A549 (cell line): ENCODE measurements at regions not wholly inside any gene's neighbourhood (a gene's known extent, or its start where the extent isn't known, plus 50 kb on each side); places are given as distances from the start of the nearest gene placed in this dataset.
"Not testable (repeated sequence)": the region's sequence is repeated elsewhere in the genome, so short reads cannot be mapped to it uniquely, and the experiment has no call there.

ENCODE experiments used
- ATAC-seq, 2 experiments: fragments of 200-7000 bp in 1 of 2; fragments of >200 bp in 1 of 2; cut with Nextera tagmentation in 1 of 2; cut with Tn5 transposase in 1 of 2; 3 replicates each; pipeline versions ENCODE4 v1.8.0 to v1.9.1; 2018 to 2020; ENCODE audit warnings: mild to moderate bottlenecking in 1 of 2, moderate library complexity in 1 of 2
- CTCF ChIA-PET: fragments of 300-600 bp; sonication (Branson Sonifier 250); formaldehyde crosslinking; extraction: SDS; loops from one replicate; lab custom pipeline; 2021; ENCODE audit warnings: antibody characterized with exemption, inconsistent platforms; lab: Yijun Ruan, JAX
- POLR2A ChIA-PET: fragments of 350-600 bp; formaldehyde crosslinking; extraction: SDS; loops from one replicate; lab custom pipeline; 2021; ENCODE audit warnings: antibody characterized with exemption, inconsistent platforms; lab: Yijun Ruan, JAX
- DNase-seq, 2 experiments: peaks; one replicate each; pipeline versions ENCODE4 v3.0.0 to v3.0.0-alpha.2; 2011 to 2016; ENCODE audit warnings: low read depth in 1 of 2, low spot score in 1 of 2
- FAIRE-seq: peaks from 2 replicates; lab custom pipeline; 2011; peaks lifted over from hg19 to GRCh38; lab: Jason Lieb, UNC
- H3K27ac ChIP-seq, 2 experiments: fragments of >200 bp; sonication (Bioruptor Twin); formaldehyde crosslinking; 3 replicates each; pipeline ENCODE4 v1.5.1; 2016 to 2017
- H3K4me1 ChIP-seq: fragments of >200 bp; sonication (Bioruptor Twin); formaldehyde crosslinking; 3 replicates; pipeline ENCODE4 v1.6.1; 2016
- H3K4me2 ChIP-seq: fragments of >200 bp; sonication (Bioruptor Twin); formaldehyde crosslinking; 3 replicates; pipeline ENCODE4 v1.6.1; 2016
- H3K4me3 ChIP-seq: fragments of >200 bp; sonication (Bioruptor Twin); formaldehyde crosslinking; 3 replicates; pipeline ENCODE4 v1.5.1; 2016
- H3K9me3 ChIP-seq: fragments of >200 bp; sonication (Bioruptor Twin); formaldehyde crosslinking; 3 replicates; pipeline ENCODE4 v1.6.1; 2016
- ATOH8 ChIP-seq: fragments of 250-450 bp; sonication (Bioruptor Pico); IDR thresholded peaks from 2 replicates; pipeline ENCODE4 v1.5.0; 2020; ENCODE audit warnings: low read depth, mild to moderate bottlenecking, moderate library complexity
- CTCF ChIP-seq: fragments of >200 bp; sonication (Bioruptor Twin); formaldehyde crosslinking; IDR thresholded peaks from 3 replicates; pipeline ENCODE4 v1.5.1; 2016
- EHMT2 ChIP-seq: fragments of 200-600 bp; sonication (generic); IDR thresholded peaks from 2 replicates; pipeline ENCODE4 v1.6.1; 2016; ENCODE audit warnings: antibody characterized with exemption, low read depth, mild to moderate bottlenecking, moderate library complexity
- EP300 ChIP-seq, 2 experiments: fragments of >200 bp; sonication (Bioruptor Twin); formaldehyde crosslinking; IDR thresholded peaks; 2 replicates in 1 of 2; 3 replicates in 1 of 2; pipeline ENCODE4 v1.6.1; 2016 to 2017
- ESRRA ChIP-seq: fragments of 150-350 bp; IDR thresholded peaks from 2 replicates; pipeline ENCODE4 v1.6.1; 2014; ENCODE audit warnings: mild to moderate bottlenecking, low read length, borderline replicate concordance
- HEYL ChIP-seq: fragments of 250-450 bp; sonication (Bioruptor Pico); IDR thresholded peaks from 2 replicates; pipeline ENCODE4 v1.8.0; 2021; ENCODE audit warnings: mild to moderate bottlenecking, moderate library complexity
- HOXA7 ChIP-seq: fragments of 250-450 bp; sonication (Bioruptor Pico); IDR thresholded peaks from 2 replicates; pipeline ENCODE4 v1.5.0; 2020; ENCODE audit warnings: mild to moderate bottlenecking, moderate library complexity
- HOXB13 ChIP-seq: fragments of 250-450 bp; sonication (Bioruptor Pico); IDR thresholded peaks from 2 replicates; pipeline ENCODE4 v1.5.0; 2020; ENCODE audit warnings: low read depth, mild to moderate bottlenecking, moderate library complexity
- KDM1A ChIP-seq: fragments of 200-600 bp; sonication (generic); IDR thresholded peaks from 2 replicates; pipeline ENCODE4 v1.6.1; 2016; ENCODE audit warnings: low read depth, mild to moderate bottlenecking
- NR3C1 ChIP-seq: fragments of >200 bp; sonication (Bioruptor Twin); formaldehyde crosslinking; IDR thresholded peaks from 3 replicates; pipeline ENCODE4 v1.6.1; 2017
- RFX5 ChIP-seq: fragments of 450-650 bp; IDR thresholded peaks from 2 replicates; pipeline ENCODE4 v1.7.1; 2014; ENCODE audit warnings: antibody characterized with exemption, mild to moderate bottlenecking, moderate library complexity
- SREBF2 ChIP-seq: fragments of 450-650 bp; IDR thresholded peaks from 2 replicates; pipeline ENCODE4 v1.6.1; 2014; ENCODE audit warnings: mild to moderate bottlenecking, moderate library complexity
- TFCP2L1 ChIP-seq: fragments of 250-450 bp; sonication (Bioruptor Pico); IDR thresholded peaks from 2 replicates; pipeline ENCODE4 v1.5.0; 2021; ENCODE audit warnings: mild to moderate bottlenecking
- WGBS: methylation state at CpG from one replicate; pipeline ENCODE4 v1.1.6; 2017; ENCODE audit errors: missing lambda C conversion rate; 5-methylcytosine and 5-hydroxymethylcytosine counted together
- TF ChIP-seq, protein P1 (sequence below): IDR thresholded peaks from 2 replicates; pipeline ENCODE4 v1.6.1; 2012; ENCODE audit warnings: low read depth, borderline replicate concordance

DNA sequence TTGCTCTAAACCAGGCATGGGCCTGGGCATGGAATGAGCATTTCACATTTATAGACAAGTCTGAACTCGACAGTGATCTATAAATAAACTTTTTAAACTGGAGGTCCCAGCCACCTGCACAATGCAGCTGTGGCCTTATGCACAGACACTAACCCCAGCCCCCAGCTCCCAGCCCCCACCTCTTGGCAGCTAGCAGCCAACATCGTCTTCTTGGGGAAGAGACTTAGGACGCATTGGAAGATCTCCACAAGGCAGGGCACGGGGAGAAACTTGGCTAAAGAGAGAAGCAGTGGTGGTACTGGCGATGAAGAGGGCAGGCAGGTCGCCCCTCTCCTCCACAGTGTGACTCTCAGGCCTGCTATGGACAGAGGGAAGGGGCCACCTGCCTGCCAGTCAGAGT, 213.2 kb downstream of the ANAPC1 start:
- CTCF ChIA-PET = interaction anchor here (0.7 to 1.8 kb wide), 3 partner anchors 11 to 31 kb away, joined by 3 to 6 read pairs (median 6); no protein-coding TSS in a partner anchor
- no peak for FAIRE-seq

GRCh38 chr2:111671426-111672150, 212.4 kb downstream of the ANAPC1 start:
- FAIRE-seq (no peak), ATAC-seq (no peak; a peak in 1 of 6 replicates), DNase-seq (peak in 1 of 2 experiments; percentile 19)
- ChIA-PET CTCF (interaction anchor here (1.1 to 1.8 kb wide), 2 partner anchors 12 to 30 kb away, joined by 3 to 6 read pairs; no protein-coding TSS in a partner anchor), POLR2A (no interaction called here)
- 83% methylated on average over 14 of the region's 15 CpGs for WGBS
- H3K9me3 ChIP-seq = no peaks in the 10 kb centered on the region
- no peak overlapping the region for H3K4me3 ChIP-seq
- peaks cover 5% of the 10 kb centered on the region; the same call in 1 of the 3 replicates for H3K4me1 ChIP-seq
- H3K4me2 ChIP-seq = no peak overlapping the region
- TF ChIP-seq ATOH8 (no peak), RFX5 (no peak), SREBF2 (no peak), ESRRA (no peak), CTCF (no peak), HOXA7 (CRISPR knock-in tag) (no peak), KDM1A (no peak), HEYL (CRISPR knock-in tag) (no peak)
- TF ChIP-seq, protein P1, sequence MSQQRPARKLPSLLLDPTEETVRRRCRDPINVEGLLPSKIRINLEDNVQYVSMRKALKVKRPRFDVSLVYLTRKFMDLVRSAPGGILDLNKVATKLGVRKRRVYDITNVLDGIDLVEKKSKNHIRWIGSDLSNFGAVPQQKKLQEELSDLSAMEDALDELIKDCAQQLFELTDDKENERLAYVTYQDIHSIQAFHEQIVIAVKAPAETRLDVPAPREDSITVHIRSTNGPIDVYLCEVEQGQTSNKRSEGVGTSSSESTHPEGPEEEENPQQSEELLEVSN = no peak
- H3K27ac ChIP-seq = peak overlapping the region in 1 of 2 experiments; percentile 33; a peak in 1 of 6 replicates

More for the DNA sequence above, 213.2 kb downstream of the ANAPC1 start:
- Histone ChIP-seq H3K4me1 (peaks cover 5% of the 10 kb centered on the region; the same call in 1 of the 3 replicates), H3K27ac (peak overlapping the region in 1 of 2 experiments; percentile 49; a peak in 1 of 6 replicates), H3K4me2 (no peak overlapping the region), H3K4me3 (no peak overlapping the region), H3K9me3 (no peaks in the 10 kb centered on the region)
- POLR2A ChIA-PET = no interaction called here
- TF ChIP-seq ATOH8 = no peak
- TF ChIP-seq HOXB13 (CRISPR knock-in tag) = no peak
- TF ChIP-seq HEYL (CRISPR knock-in tag) = no peak
- TF ChIP-seq EHMT2 = no peak
- TF ChIP-seq EP300 (IDR thresholded peaks at IDR 0.05) = no peak
- no peak for TF ChIP-seq SREBF2
- no peak for TF ChIP-seq TFCP2L1 (CRISPR knock-in tag)
- TF ChIP-seq NR3C1 = no peak
- 81% methylated on average over 6 of the region's 6 CpGs for WGBS
- ATAC-seq (no peak; a peak in 1 of 6 replicates), DNase-seq (no peak)

GRCh38 chr2:111672641-111673040, 211.4 kb downstream of the ANAPC1 start:
- CTCF ChIA-PET, POLR2A ChIA-PET: not testable (repeated sequence)
- 91% methylated on average over 9 of the region's 27 CpGs for WGBS

More at GRCh38 chr2:111672641-111673040, 211.4 kb downstream of the ANAPC1 start:
- DNase-seq, H3K4me3 ChIP-seq, H3K9me3 ChIP-seq, ATAC-seq, H3K4me1 ChIP-seq, H3K27ac ChIP-seq, H3K4me2 ChIP-seq, FAIRE-seq: not testable (repeated sequence)
